HUES48 (cell line): ENCODE measurements at regions not wholly inside any gene's neighbourhood (a gene's known extent, or its start where the extent isn't known, plus 50 kb on each side); places are given as distances from the start of the nearest gene placed in this dataset.
"Not testable (repeated sequence)": the region's sequence is repeated elsewhere in the genome, so short reads cannot be mapped to it uniquely, and the experiment has no call there.

Experiments
- H3K27ac ChIP-seq: one replicate; pipeline ENCODE4 v1.7.0; 2013; ENCODE audit warnings: low read depth, low read length, inconsistent platforms
- H3K27me3 ChIP-seq: 2 replicates; pipeline ENCODE4 v1.6.1; 2013; ENCODE audit warnings: mild to moderate bottlenecking, low read length; ENCODE audit not compliant: control insufficient read depth, insufficient read depth
- H3K36me3 ChIP-seq: 2 replicates; pipeline ENCODE4 v1.6.1; 2013; ENCODE audit warnings: low read length; ENCODE audit not compliant: control insufficient read depth, insufficient read depth
- H3K4me1 ChIP-seq: 2 replicates; pipeline ENCODE4 v1.6.1; 2013; ENCODE audit warnings: mild to moderate bottlenecking, low read length; ENCODE audit not compliant: control insufficient read depth, insufficient read depth
- H3K4me3 ChIP-seq: 2 replicates; pipeline ENCODE4 v1.5.1; 2013; ENCODE audit warnings: mild to moderate bottlenecking, low read depth, low read length
- H3K9ac ChIP-seq: 2 replicates; pipeline ENCODE4 v1.6.1; 2013; ENCODE audit warnings: mild to moderate bottlenecking, low read depth, low read length, moderate library complexity
- H3K9me3 ChIP-seq: 2 replicates; pipeline ENCODE4 v1.6.1; 2013; ENCODE audit warnings: low read length; ENCODE audit not compliant: control insufficient read depth, insufficient read depth

- H3K9ac ChIP-seq = no peak overlapping the region
- peaks cover 6% of the 10 kb centered on the region; the same call in 1 of the 2 replicates for H3K9me3 ChIP-seq
- no peak overlapping the region for H3K27ac ChIP-seq
These were observed 140.4 kb upstream of the GDF10 start for GRCh38 chr10:47159361-47160260.

DNA sequence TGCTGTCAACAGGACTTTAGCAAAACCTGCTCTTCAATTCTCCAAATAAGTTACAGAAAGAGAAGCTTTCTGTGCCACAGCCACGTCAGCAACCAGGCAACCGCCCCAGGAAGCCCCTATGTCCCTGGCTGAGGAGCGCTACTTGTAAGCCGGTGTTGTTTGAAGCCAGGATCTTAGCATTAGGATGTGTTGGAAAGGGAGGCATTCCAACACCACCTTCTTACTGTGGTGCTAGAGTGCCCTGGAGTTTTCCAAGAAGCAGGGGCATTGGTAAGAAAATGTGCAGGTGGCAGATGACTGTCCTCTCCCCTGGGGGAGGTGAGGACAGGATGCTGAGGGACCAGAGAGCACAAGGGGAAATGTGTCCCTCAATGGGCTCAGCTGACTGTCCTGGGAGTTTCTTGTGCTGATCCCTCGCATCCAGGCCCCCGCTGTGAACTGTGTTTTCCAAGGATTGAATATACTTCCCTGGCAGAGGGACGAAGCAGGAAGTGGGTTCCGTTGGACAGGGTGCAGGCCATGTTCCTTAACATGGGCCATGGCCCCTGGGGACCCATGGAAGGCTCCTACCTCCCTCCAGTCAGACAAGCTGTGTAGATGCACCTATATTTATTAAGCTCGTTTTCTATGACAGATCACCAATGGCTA lies 139.6 kb upstream of the GDF10 start:
- no peak overlapping the region for H3K9ac ChIP-seq
- no peaks in the 10 kb centered on the region for H3K36me3 ChIP-seq
- H3K4me3 ChIP-seq = no peak overlapping the region
- no peak overlapping the region for H3K27ac ChIP-seq
- no peaks in the 10 kb centered on the region for H3K27me3 ChIP-seq
- no peaks in the 10 kb centered on the region for H3K4me1 ChIP-seq
- H3K9me3 ChIP-seq = no peaks in the 10 kb centered on the region

More at GRCh38 chr10:47159361-47160260, 140.4 kb upstream of the GDF10 start:
- Histone ChIP-seq H3K4me1 (no peaks in the 10 kb centered on the region), H3K27me3 (no peaks in the 10 kb centered on the region), H3K36me3 (no peaks in the 10 kb centered on the region), H3K4me3 (no peak overlapping the region)

DNA sequence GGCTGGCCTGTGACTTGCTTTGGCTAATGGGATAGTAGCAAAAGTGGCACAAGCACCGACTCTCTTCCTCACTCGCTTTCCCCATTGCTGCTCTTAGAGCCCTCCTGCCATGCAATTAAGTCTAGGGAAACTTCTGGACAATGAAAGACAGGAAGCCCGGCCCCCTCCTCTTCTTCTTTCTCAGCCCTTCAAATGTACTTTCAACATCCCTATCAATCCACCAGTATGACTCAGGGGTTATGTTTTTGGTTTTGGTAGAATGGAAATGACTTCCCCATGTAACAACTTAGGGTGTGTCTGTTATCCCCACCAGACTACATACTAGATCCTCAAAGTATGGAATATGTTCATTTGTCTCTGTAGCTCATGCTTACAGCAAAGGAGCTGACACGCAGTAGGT lies 139.0 kb upstream of the GDF10 start:
- Histone ChIP-seq H3K4me1 (no peaks in the 10 kb centered on the region; the same call in 1 of the 2 replicates), H3K27me3 (no peaks in the 10 kb centered on the region), H3K36me3 (no peaks in the 10 kb centered on the region), H3K27ac (no peak overlapping the region), H3K9ac (no peak overlapping the region), H3K9me3 (no peaks in the 10 kb centered on the region), H3K4me3 (no peak overlapping the region)

DNA sequence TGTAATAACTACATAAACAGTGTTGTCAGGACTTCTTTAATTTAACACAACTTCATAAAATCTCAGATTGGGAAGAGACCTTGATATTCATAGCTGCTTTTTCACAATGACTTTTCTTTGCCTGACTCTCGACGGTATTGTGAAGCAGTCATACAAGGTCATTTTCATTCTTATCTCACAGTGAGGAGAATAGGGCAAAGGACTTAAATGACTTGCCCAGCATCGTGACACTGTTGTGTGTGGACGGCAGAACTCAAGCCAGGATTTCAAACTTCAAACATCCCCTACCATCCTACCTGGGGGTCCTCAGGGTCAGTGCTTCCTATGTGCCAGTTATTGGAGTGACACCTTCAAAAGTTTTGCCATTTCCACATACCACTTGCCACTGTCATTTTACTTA lies 138.5 kb upstream of the GDF10 start:
- no peaks in the 10 kb centered on the region for H3K36me3 ChIP-seq
- no peak overlapping the region for H3K9ac ChIP-seq
- 0 out of 2 replicates have a peak, but pooled peaks cover under 1% of the 10 kb centered on the region for H3K9me3 ChIP-seq
- H3K27me3 ChIP-seq = no peaks in the 10 kb centered on the region
- H3K27ac ChIP-seq = no peak overlapping the region
- no peak overlapping the region for H3K4me3 ChIP-seq
- H3K4me1 ChIP-seq = no peaks in the 10 kb centered on the region; the same call in 1 of the 2 replicates

DNA sequence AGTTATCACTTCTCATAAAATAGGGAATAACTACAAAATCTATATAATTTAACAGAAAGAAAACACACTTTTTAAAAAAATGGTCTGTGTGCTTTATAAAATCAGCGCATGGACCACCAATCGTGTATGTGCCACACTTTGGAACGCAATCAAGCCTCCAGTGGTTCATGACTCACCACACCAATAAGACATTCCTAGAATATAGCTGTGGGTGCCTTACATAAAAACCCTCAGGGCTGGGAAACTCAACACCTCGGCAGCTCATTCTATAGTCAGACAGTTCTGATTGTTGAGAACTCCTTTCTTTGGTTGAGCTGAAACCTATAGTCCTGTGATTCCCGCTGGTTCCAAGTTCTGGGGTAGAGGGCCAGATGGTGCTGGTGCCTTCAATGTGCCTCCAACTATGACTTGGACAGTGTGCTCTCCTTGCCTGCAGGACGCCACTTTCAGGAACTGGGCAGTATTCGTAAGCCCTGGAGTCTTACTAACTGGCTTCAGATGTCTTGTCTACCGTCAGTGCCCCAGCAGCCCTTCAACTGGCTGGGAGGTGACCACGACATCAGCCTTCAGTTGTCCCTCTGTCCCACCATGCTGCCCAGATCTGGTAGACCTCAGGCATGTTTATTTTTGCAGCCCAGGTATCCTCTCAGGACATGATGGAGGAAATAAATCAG lies 135.7 kb upstream of the GDF10 start:
- Histone ChIP-seq H3K4me1 (no peaks in the 10 kb centered on the region; the same call in 1 of the 2 replicates), H3K27me3 (no peaks in the 10 kb centered on the region), H3K27ac (no peak overlapping the region), H3K9ac (no peak overlapping the region), H3K36me3 (no peaks in the 10 kb centered on the region), H3K4me3 (no peak overlapping the region), H3K9me3 (peaks cover 7% of the 10 kb centered on the region)

DNA sequence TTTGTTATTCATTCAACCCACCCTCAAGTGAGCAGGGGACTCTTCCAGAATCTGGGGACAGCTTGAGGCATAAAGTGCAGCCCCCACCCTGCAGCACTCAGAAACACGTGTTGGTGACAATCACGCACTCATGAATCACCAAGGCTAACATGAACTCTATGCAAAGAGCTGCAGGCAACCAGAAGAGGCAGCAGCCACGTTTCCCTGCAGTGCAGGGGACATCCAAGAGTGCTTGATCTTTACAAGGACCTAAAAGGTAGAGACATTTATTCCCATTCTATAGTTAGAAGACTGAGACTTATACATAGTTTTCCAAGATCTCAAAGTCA lies 135.2 kb upstream of the GDF10 start:
- H3K9me3 ChIP-seq = peaks cover 7% of the 10 kb centered on the region
- no peak overlapping the region for H3K4me3 ChIP-seq
- H3K36me3 ChIP-seq = no peaks in the 10 kb centered on the region
- H3K27me3 ChIP-seq = no peaks in the 10 kb centered on the region
- no peak overlapping the region for H3K9ac ChIP-seq
- H3K4me1 ChIP-seq = no peaks in the 10 kb centered on the region; the same call in 1 of the 2 replicates
- no peak overlapping the region for H3K27ac ChIP-seq

- Histone ChIP-seq H3K36me3 (no peaks in the 10 kb centered on the region), H3K4me3 (no peak overlapping the region), H3K9me3 (peaks cover 7% of the 10 kb centered on the region), H3K4me1 (no peaks in the 10 kb centered on the region; the same call in 1 of the 2 replicates), H3K9ac (no peak overlapping the region), H3K27me3 (no peaks in the 10 kb centered on the region), H3K27ac (no peak overlapping the region)
These were observed 134.8 kb upstream of the GDF10 start for GRCh38 chr10:47165168-47165710.

DNA sequence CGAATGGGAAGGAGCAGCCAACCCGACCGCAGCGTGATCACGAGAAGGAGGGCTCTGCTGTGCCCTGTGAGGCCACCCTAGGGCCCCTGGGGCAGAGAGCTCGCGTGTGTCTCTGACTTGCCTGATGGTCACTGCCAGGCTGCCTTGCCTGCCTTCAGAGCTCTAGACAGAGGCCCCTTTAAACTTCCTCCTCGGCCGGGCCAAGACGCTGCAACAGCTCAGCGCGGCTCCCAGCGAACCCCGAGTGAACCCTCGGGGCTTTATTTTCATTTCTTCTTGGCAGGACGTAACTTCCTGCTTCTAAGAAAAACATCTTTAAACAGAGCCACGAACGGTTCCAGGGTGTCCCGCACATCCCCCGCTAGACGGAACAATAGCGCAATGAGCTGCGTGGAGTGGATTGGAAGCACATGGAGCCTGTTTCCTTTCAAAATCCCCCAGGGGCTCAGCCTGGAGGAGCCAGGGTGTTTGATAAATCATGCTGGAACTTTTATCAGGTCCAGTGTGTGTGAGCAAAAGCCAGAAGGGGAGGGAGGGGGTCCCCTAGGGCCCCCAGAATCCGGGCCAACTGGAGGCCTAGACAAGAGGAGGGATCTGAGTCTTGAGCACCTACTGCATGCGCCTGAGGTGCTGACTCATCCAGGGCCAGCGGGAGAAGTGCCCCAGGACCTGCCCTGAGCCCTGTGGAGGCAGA lies 134.1 kb upstream of the GDF10 start:
- Histone ChIP-seq H3K4me1 (no peaks in the 10 kb centered on the region; the same call in 1 of the 2 replicates), H3K9ac (no peak overlapping the region), H3K4me3 (no peak overlapping the region), H3K36me3 (no peaks in the 10 kb centered on the region), H3K27me3 (no peaks in the 10 kb centered on the region), H3K9me3 (peaks cover 7% of the 10 kb centered on the region), H3K27ac (no peak overlapping the region)

DNA sequence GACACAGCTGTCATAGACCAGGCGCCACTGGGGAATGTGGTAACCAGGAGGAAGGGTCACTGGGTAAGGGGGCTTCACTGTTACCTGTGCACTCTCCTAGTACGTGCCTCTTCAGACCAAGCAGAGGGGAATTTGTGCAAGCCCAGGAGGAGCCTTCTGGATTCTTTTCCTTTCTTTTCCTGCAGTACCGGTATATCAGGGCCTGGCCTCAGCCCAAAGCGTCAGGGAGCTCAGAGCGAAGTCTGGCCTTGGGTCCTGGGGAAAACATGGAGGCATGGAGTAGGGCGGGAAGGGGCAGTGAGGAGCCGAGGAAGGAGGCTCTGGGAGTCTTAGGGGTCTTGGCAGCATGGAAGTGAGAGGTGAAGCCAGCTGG lies 133.6 kb upstream of the GDF10 start:
- H3K9me3 ChIP-seq = peaks cover 7% of the 10 kb centered on the region
- H3K4me3 ChIP-seq = no peak overlapping the region
- no peaks in the 10 kb centered on the region for H3K36me3 ChIP-seq
- no peaks in the 10 kb centered on the region for H3K27me3 ChIP-seq
- H3K9ac ChIP-seq = no peak overlapping the region
- no peak overlapping the region for H3K27ac ChIP-seq
- H3K4me1 ChIP-seq = no peaks in the 10 kb centered on the region; the same call in 1 of the 2 replicates

GRCh38 chr10:47166808-47167581 lies 133.0 kb upstream of the GDF10 start:
- H3K27me3 ChIP-seq, H3K4me3 ChIP-seq, H3K27ac ChIP-seq, H3K9ac ChIP-seq, H3K9me3 ChIP-seq, H3K4me1 ChIP-seq, H3K36me3 ChIP-seq: not testable (repeated sequence)
